ENCODE measurements at regions not wholly inside any gene's neighbourhood (a gene's known extent, or its start where the extent isn't known, plus 50 kb on each side); places are given as distances from the start of the nearest gene placed in this dataset.

DNA sequence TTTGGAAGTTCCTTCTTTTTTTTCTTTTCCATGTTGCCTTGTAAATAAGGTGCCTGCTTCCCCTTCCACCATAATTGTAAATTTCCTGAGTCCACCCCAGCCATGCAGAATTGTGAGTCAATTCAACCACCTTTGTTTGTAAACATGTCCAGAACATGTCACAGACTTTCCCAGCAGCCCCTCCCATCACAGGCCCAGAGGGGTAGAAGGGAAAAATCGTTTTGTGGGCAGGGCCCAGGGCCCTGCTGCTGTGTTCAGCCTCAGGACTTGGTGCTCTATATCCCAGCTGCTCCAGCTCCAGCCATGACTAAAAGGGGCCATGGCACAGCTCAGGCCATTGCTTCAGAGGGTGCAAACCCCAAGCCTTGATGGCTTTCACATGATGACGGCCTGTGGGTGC, 384.6 kb upstream of the NCAM2 start:
- TF ChIP-seq POLR2A (IDR thresholded peaks at IDR 0.05; ENCODE audit: low read depth, low read length) = no peak
- TF ChIP-seq, protein P1, sequence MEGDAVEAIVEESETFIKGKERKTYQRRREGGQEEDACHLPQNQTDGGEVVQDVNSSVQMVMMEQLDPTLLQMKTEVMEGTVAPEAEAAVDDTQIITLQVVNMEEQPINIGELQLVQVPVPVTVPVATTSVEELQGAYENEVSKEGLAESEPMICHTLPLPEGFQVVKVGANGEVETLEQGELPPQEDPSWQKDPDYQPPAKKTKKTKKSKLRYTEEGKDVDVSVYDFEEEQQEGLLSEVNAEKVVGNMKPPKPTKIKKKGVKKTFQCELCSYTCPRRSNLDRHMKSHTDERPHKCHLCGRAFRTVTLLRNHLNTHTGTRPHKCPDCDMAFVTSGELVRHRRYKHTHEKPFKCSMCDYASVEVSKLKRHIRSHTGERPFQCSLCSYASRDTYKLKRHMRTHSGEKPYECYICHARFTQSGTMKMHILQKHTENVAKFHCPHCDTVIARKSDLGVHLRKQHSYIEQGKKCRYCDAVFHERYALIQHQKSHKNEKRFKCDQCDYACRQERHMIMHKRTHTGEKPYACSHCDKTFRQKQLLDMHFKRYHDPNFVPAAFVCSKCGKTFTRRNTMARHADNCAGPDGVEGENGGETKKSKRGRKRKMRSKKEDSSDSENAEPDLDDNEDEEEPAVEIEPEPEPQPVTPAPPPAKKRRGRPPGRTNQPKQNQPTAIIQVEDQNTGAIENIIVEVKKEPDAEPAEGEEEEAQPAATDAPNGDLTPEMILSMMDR (IDR thresholded peaks at IDR 0.05; ENCODE audit: extremely low read depth in 1 of 2, insufficient read depth in 1 of 2, low read depth in 1 of 2, low read length in 2 of 2) = no peak
- TF ChIP-seq EZH2 (IDR thresholded peaks at IDR 0.05; ENCODE audit: borderline replicate concordance, low read depth, low read length, severe bottlenecking) = no peak
- no peak for TF ChIP-seq POLR2AphosphoS5 (IDR thresholded peaks at IDR 0.05; ENCODE audit: insufficient read depth, low read depth, low read length)

Data from endothelial cell of umbilical vein (primary cell).